Adipocyte (in vitro differentiated cells): ENCODE measurements at regions not wholly inside any gene's neighbourhood (a gene's known extent, or its start where the extent isn't known, plus 50 kb on each side); places are given as distances from the start of the nearest gene placed in this dataset.
"Not testable (repeated sequence)": the region's sequence is repeated elsewhere in the genome, so short reads cannot be mapped to it uniquely, and the experiment has no call there.

Experiments
- DNase-seq: peaks from one replicate; pipeline ENCODE4 v3.0.0-alpha.2; 2015; ENCODE audit warnings: low read depth
- H3K27me3 ChIP-seq: replicated peaks from 2 replicates; pipeline ENCODE4 v1.7.0; 2013; ENCODE audit warnings: mild to moderate bottlenecking, low read length, moderate library complexity; ENCODE audit not compliant: control insufficient read depth, insufficient read depth
- H3K36me3 ChIP-seq: 2 replicates; pipeline ENCODE4 v1.7.0; 2013; ENCODE audit warnings: low read length, mild to moderate bottlenecking, moderate library complexity; ENCODE audit not compliant: control insufficient read depth, insufficient read depth, severe bottlenecking
- H3K4me1 ChIP-seq: 2 replicates; pipeline ENCODE4 v1.7.0; 2013; ENCODE audit warnings: mild to moderate bottlenecking, low read length, moderate library complexity; ENCODE audit not compliant: control insufficient read depth, insufficient read depth
- H3K4me3 ChIP-seq: 2 replicates; pipeline ENCODE4 v1.7.0; 2013; ENCODE audit warnings: mild to moderate bottlenecking, low read length, moderate library complexity
- H3K9ac ChIP-seq: 2 replicates; pipeline ENCODE4 v1.7.0; 2013; ENCODE audit warnings: mild to moderate bottlenecking, low read length, moderate library complexity
- H3K9me3 ChIP-seq: 2 replicates; pipeline ENCODE4 v1.7.0; 2013; ENCODE audit warnings: mild to moderate bottlenecking, low read length, moderate library complexity; ENCODE audit not compliant: control insufficient read depth

DNA sequence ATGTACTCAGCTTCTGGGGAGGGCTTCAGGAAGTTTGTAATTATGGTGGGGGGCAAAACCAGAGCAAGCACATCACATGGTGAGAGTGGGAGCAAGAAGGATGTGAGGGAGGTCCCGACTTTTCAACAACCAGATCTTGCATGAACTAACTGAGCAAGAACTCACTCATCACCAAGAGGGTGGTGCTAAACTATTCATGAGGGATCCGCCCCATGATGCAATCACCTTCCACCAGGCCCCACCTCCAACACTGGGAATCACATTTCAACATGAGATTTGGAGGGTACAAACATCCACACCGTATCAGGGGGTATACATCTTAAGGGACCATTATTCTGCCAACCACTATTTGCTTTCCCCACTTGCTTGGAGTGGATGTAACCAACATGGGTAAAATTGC is 209.6 kb upstream of the HNRNPA3 start:
- no peak for DNase-seq
- H3K9me3 ChIP-seq, result no peaks in the 10 kb centered on the region
- peaks cover 23% of the 10 kb centered on the region for H3K4me1 ChIP-seq
- H3K9ac ChIP-seq, result no peak overlapping the region
- no peaks in the 10 kb centered on the region for H3K36me3 ChIP-seq
- H3K4me3 ChIP-seq, result no peak overlapping the region
- no peaks in the 10 kb centered on the region for H3K27me3 ChIP-seq

DNA sequence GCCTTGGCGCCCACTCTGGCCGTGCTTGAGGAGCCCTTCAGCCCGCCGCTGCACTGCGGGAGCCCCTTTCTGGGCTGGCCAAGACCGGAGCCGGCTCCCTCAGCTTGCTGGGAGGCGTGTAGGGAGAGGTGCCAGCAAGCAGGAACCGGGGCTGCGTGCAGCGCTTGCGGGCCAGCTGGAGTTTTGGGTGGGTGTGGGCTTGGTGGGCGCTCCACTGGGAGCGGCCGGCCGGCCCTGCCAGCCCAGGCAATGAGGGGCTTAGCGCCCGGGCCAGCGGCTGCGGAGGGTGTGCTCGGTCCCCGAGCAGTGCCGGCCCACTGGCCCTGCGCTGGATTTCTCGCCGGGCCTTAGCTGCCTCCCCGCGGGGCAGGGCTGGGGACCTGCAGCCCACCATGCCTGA is 204.9 kb upstream of the HNRNPA3 start:
- H3K4me1 ChIP-seq, H3K4me3 ChIP-seq, H3K9ac ChIP-seq, H3K36me3 ChIP-seq, DNase-seq, H3K9me3 ChIP-seq, H3K27me3 ChIP-seq: not testable (repeated sequence)

DNA sequence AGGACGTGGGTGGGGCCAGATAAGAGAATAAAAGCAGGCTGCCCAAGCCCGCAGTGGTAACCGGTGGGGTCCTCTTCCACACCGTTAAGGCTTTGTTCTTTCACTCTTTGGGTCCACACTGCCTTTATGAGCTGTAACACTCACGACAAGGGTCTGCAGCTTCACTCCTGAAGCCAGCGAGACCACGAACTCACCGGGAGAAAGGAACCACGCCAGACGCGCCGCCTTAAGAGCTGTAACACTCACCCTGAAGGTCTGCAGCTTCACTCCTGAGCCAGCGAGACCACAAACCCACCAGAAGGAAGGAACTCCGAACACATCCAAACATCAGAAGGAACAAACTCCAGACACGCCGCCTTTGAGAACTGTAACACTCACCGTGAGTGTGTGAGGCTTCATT is 203.9 kb upstream of the HNRNPA3 start:
- H3K4me1 ChIP-seq, H3K27me3 ChIP-seq, H3K4me3 ChIP-seq, H3K9me3 ChIP-seq, H3K36me3 ChIP-seq, DNase-seq, H3K9ac ChIP-seq: not testable (repeated sequence)

DNA sequence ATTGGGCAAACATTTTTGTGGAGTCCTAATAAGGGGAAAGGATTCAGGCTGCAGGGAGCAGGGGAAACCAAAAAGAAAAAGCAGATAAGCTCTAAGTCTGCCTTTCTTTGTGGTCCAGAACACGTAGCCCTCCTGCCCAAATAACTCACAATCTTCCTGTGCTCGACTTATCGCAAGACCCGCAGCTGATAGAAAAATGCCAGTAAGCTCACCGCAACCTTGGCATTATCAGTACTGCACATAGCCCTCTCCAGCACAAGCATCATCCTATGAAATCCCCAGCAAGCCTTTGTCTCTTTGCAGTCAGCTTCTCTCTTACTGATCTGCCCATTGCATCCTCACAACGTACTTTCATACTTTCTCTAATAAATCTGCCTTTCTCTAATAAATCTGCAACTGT is 202.4 kb upstream of the HNRNPA3 start:
- Histone ChIP-seq H3K4me1 (no peaks in the 10 kb centered on the region), H3K9ac (no peak overlapping the region), H3K9me3 (no peaks in the 10 kb centered on the region), H3K4me3 (no peak overlapping the region), H3K36me3 (no peaks in the 10 kb centered on the region), H3K27me3 (no peaks in the 10 kb centered on the region)
- no peak for DNase-seq

DNA sequence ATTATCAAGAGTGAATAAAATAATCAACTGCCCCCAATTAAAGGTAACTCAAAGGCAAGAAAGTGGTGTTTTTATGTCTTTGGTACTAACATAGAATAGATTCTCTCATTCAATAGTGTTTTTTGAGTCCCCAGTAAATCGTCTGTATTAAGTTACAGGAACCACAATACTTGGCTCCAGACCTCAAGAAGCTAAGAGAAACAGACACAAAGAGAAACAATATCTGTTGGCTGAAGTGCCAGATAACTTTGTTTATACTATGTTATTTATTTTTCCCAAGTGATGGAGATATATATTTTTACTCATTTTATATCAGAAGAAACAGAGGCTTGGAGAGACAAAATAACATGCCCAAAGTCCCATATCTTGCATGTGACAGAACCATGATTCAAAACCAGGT is 201.7 kb upstream of the HNRNPA3 start:
- H3K4me1 ChIP-seq, result no peaks in the 10 kb centered on the region
- H3K9me3 ChIP-seq, result no peaks in the 10 kb centered on the region
- H3K36me3 ChIP-seq, result no peaks in the 10 kb centered on the region
- no peak for DNase-seq
- H3K27me3 ChIP-seq, result no peaks in the 10 kb centered on the region
- no peak overlapping the region for H3K9ac ChIP-seq
- no peak overlapping the region for H3K4me3 ChIP-seq

DNA sequence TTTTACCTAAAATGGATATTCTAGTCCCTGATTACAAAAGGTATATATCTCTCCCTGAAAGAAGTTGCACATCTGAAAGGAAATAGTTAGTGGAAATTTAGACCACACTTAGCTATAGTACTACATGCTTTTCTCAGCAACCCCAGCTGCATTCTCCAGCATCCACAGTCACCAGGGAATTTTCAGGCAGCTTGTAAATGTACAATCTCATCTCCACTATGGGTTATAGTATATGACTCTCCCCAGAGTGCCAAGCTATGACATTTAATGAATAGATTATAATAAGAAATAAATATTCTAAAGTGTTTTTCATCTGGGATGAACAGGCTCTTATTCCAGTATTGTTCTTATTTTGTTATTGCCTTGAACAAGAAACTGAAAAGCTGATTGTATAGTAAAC is 197.6 kb upstream of the HNRNPA3 start:
- no peaks in the 10 kb centered on the region for H3K4me1 ChIP-seq
- no peak for DNase-seq
- H3K36me3 ChIP-seq, result no peaks in the 10 kb centered on the region
- peaks cover 9% of the 10 kb centered on the region for H3K27me3 ChIP-seq
- H3K9me3 ChIP-seq, result no peaks in the 10 kb centered on the region
- H3K4me3 ChIP-seq, result no peak overlapping the region
- H3K9ac ChIP-seq, result no peak overlapping the region

DNA sequence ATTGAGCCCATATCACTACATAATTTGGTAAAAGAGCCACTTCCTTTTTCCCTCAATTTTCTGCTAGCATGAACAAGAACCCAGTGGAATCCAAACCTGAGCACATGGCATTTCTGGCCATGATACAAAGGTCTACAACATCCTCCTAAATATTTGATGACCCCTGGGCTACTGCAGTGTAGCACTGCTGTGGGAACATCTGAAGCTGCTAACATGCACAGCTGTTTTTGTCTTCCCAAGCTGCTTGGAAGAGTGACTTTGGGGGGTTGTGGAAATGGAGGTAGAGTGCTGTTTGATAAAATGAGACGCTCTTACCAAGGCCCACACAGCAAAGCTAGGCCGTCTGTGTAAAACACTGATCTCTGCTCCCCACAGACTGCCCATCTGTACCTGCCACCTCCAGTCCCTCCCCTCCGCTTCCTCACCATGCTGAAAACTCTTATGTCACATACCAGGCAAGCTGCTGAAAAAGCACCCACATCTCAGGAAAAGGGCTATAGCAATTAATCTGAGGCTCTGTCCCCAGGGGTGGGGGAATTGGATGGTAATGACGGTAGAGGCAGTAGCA is 197.2 kb upstream of the HNRNPA3 start:
- no peak for DNase-seq
- Histone ChIP-seq H3K4me3 (no peak overlapping the region), H3K27me3 (peaks cover 9% of the 10 kb centered on the region), H3K9ac (no peak overlapping the region), H3K4me1 (no peaks in the 10 kb centered on the region), H3K9me3 (no peaks in the 10 kb centered on the region), H3K36me3 (no peaks in the 10 kb centered on the region)

DNA sequence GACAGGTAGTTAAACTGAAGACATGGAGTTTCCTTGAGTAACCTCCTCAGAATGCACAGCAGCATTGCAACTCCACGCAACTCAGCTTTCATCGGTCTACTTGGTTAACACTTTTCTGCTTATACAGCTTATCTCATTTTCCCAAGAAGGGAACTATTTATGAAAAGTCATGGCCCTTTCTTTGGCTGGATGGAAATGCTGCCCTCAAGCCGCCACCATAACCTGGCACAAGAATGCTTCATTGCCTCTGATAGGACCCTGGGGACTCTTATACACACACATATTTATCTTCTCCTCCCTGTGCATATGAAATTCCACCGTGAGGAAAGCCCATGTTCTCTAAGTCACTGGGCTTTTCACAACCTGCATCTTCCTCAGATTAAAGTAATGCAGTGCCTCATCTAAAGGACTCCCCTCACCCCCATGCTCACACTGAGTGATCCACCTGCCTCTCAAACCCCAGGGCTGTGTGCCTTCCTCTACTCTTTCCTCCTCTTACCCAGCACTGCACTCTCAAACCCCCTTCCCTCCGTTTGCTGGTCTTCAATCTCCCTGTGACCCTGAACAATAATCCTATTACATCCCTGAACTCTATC is 192.0 kb upstream of the HNRNPA3 start:
- Histone ChIP-seq H3K4me3 (no peak overlapping the region), H3K27me3 (peaks cover 9% of the 10 kb centered on the region), H3K9ac (no peak overlapping the region), H3K9me3 (no peaks in the 10 kb centered on the region), H3K36me3 (no peaks in the 10 kb centered on the region), H3K4me1 (no peaks in the 10 kb centered on the region)
- no peak for DNase-seq

DNA sequence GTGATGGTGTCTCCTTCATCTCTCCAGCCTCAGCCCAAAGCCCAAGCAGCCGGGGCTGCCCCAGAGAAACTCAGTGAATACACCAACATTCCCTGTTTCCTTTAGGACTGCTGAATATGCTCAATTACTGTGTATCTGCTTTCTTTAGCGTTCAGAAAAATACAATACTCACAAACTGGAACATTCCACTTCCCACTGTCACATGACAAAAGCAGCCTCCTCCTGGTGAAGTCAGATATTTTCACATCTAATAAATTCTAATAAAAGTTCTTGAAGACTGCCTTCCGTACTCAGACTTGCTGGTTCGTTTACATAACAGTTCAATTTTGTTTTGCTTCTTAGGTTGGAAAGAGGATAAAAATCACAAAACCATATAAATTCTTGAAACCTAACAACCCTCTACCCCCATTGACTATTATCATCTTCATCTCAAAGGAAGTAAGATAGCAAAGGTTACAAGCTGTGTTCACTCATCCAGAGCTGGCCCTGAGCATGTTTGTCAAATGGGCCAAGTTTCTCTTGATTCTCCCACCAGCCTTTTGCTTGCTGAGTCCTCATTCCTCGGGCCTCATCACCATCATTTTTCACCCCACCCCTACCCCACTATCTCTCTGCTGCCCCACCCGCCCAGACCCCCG is 190.8 kb upstream of the HNRNPA3 start:
- no peaks in the 10 kb centered on the region for H3K4me1 ChIP-seq
- no peak overlapping the region for H3K4me3 ChIP-seq
- H3K36me3 ChIP-seq, result no peaks in the 10 kb centered on the region
- H3K27me3 ChIP-seq, result peaks cover 9% of the 10 kb centered on the region
- no peak for DNase-seq
- no peaks in the 10 kb centered on the region for H3K9me3 ChIP-seq
- H3K9ac ChIP-seq, result no peak overlapping the region

DNA sequence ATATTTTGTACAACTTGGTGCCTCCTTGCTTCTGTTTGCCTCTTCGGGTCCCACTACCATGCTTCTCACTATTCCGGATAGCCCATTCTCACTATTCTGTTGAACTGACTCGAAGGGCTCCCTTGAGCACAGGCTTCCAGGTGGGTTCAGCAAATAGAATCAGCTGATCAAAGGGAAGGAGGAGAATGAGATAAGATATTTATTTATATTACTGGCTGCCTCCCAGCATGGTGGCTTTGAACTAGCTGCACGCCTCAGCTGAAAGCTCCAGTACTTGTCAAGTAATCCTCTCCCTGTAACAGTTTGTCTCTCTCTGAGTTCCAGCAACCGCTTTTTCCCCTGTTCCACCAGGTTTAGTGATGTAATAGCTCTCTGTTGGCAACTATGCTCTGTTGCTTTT is 187.8 kb upstream of the HNRNPA3 start:
- H3K4me1 ChIP-seq, result no peaks in the 10 kb centered on the region
- H3K4me3 ChIP-seq, result no peak overlapping the region
- no peaks in the 10 kb centered on the region for H3K9me3 ChIP-seq
- no peak for DNase-seq
- H3K9ac ChIP-seq, result no peak overlapping the region
- H3K36me3 ChIP-seq, result no peaks in the 10 kb centered on the region
- H3K27me3 ChIP-seq, result peaks cover 3% of the 10 kb centered on the region

DNA sequence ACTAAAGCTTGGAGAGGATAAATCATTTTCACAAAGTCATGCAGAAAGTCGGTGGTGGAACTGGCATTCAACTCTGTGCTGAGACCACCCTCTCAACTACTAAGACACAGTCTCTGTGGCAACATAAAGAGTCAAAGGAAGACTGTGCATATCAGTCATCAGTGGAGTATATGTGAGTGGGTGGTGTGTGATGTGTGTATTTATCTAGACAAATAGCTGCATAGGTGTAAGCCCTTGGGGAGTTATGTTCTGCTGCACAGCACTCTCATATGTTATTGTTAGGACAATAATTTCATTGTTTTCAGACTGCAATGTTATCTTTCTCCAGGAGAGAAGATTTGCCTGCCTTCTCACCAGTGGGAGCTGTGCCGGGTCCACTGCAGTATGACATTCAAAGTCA is 186.3 kb upstream of the HNRNPA3 start:
- Histone ChIP-seq H3K27me3 (peaks cover 3% of the 10 kb centered on the region), H3K4me3 (no peak overlapping the region), H3K36me3 (no peaks in the 10 kb centered on the region), H3K9ac (no peak overlapping the region), H3K9me3 (no peaks in the 10 kb centered on the region), H3K4me1 (no peaks in the 10 kb centered on the region)
- DNase-seq, result no peak

DNA sequence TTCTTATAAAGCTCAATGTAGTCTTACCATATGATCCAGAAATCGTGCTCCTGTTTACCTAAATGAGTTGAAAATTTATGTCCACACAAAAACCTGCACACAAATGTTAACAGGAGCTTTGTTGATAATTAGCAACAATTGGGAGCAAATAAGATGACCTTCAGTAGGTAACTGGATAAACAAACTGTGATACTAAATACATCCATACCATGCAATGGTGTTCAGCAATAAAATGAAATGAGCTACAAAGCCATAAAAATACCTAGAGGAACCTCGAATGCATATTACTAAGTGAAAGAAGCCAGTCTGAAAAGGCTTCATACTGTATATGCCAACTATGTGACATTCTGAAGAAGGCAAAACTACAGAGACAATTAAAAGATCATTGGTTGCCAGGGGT is 185.6 kb upstream of the HNRNPA3 start:
- Histone ChIP-seq H3K4me1 (no peaks in the 10 kb centered on the region), H3K9ac (no peak overlapping the region), H3K9me3 (no peaks in the 10 kb centered on the region), H3K36me3 (no peaks in the 10 kb centered on the region), H3K4me3 (no peak overlapping the region), H3K27me3 (peaks cover 3% of the 10 kb centered on the region)
- no peak for DNase-seq
